K562 (cell line): ENCODE measurements at regions not wholly inside any gene's neighbourhood (a gene's known extent, or its start where the extent isn't known, plus 50 kb on each side); places are given as distances from the start of the nearest gene placed in this dataset.

Experiments used
- CREM ChIP-seq: IDR thresholded peaks from 2 replicates; pipeline ENCODE4 v1.6.1; 2014; ENCODE audit warnings: antibody characterized with exemption, low read depth
- NFXL1 ChIP-seq: fragments of 450-650 bp; formaldehyde crosslinking; IDR thresholded peaks from 2 replicates; pipeline ENCODE4 v1.4.0; 2021; ENCODE audit warnings: mild to moderate bottlenecking
- RBM39 ChIP-seq: fragments of 200-400 bp; formaldehyde crosslinking; optimal IDR thresholded peaks from 2 replicates; pipeline ENCODE3; 2018; ENCODE audit warnings: low read depth, low read length
- ZNF121 ChIP-seq: sonication (generic); formaldehyde crosslinking; conservative IDR thresholded peaks from 2 replicates; pipeline ENCODE4 v1.8.0; 2022; ENCODE audit warnings: missing genetic modification reagents
- ZNF431 ChIP-seq: sonication (generic); formaldehyde crosslinking; IDR thresholded peaks from 2 replicates; pipeline ENCODE4 v1.8.0; 2022; ENCODE audit warnings: mild to moderate bottlenecking, missing genetic modification reagents
- ZNF589 ChIP-seq: fragments of 200-800 bp; sonication (Bioruptor generic); IDR thresholded peaks from 2 replicates; pipeline ENCODE4 v1.6.1; 2016; ENCODE audit warnings: low read depth, missing genetic modification characterization, missing compliant biosample characterization
- ZNF766 ChIP-seq: fragments of 200-800 bp; sonication (Bioruptor generic); conservative IDR thresholded peaks from 2 replicates; pipeline ENCODE4 v1.6.1; 2016; ENCODE audit warnings: missing genetic modification characterization, missing compliant biosample characterization
- ZNF79 ChIP-seq: fragments of 250-450 bp; sonication (Bioruptor Pico); IDR thresholded peaks from 2 replicates; pipeline ENCODE4 v1.4.0; 2020; ENCODE audit warnings: low read depth, mild to moderate bottlenecking, moderate library complexity
- TF ChIP-seq, protein P1 (sequence below): fragments of 450-650 bp; IDR thresholded peaks from 2 replicates; pipeline ENCODE4 v1.6.1; 2017; ENCODE audit warnings: mild to moderate bottlenecking, moderate library complexity
- TF ChIP-seq, protein P2 (sequence below): fragments of 450-650 bp; conservative IDR thresholded peaks from 2 replicates; pipeline ENCODE4 v1.6.1; 2016; ENCODE audit warnings: missing genetic modification characterization, low read depth, mild to moderate bottlenecking, control low read depth, missing compliant biosample characterization
- TF ChIP-seq, protein P3 (sequence below): fragments of 250-450 bp; sonication (Bioruptor Pico); IDR thresholded peaks from 2 replicates; pipeline ENCODE4 v1.5.0; 2020; ENCODE audit warnings: mild to moderate bottlenecking

DNA sequence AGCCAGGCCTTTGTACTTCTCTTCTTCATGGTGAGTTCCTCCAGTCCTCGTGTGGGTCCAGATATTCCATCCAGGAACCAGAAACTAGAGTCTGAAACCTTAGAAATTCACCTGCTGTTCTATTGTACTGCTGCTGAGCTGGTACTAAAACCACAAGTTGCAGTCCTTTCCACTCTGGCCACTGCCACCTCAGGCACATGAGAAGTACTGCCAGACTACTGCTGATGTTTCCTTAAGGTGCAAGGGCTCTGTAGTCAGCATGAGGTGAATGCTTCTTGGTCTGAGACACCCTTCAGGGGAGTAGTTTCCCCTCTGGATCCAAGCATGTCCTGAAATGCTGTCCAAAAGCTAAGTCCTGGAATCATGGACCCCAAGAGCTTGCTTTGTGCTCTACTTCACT, 399.6 kb upstream of the CT83 start (continued):
- TF ChIP-seq, protein P1, sequence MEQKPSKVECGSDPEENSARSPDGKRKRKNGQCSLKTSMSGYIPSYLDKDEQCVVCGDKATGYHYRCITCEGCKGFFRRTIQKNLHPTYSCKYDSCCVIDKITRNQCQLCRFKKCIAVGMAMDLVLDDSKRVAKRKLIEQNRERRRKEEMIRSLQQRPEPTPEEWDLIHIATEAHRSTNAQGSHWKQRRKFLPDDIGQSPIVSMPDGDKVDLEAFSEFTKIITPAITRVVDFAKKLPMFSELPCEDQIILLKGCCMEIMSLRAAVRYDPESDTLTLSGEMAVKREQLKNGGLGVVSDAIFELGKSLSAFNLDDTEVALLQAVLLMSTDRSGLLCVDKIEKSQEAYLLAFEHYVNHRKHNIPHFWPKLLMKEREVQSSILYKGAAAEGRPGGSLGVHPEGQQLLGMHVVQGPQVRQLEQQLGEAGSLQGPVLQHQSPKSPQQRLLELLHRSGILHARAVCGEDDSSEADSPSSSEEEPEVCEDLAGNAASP, result no peak
- TF ChIP-seq, protein P2, sequence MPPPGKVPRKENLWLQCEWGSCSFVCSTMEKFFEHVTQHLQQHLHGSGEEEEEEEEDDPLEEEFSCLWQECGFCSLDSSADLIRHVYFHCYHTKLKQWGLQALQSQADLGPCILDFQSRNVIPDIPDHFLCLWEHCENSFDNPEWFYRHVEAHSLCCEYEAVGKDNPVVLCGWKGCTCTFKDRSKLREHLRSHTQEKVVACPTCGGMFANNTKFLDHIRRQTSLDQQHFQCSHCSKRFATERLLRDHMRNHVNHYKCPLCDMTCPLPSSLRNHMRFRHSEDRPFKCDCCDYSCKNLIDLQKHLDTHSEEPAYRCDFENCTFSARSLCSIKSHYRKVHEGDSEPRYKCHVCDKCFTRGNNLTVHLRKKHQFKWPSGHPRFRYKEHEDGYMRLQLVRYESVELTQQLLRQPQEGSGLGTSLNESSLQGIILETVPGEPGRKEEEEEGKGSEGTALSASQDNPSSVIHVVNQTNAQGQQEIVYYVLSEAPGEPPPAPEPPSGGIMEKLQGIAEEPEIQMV, result no peak
- TF ChIP-seq ZNF431 (CRISPR knock-in tag), result no peak
- TF ChIP-seq CREM, result no peak
- no peak for TF ChIP-seq ZNF121 (CRISPR knock-in tag)
- TF ChIP-seq RBM39, result no peak
- TF ChIP-seq NFXL1 (CRISPR knock-in tag), result no peak
- TF ChIP-seq, protein P3, sequence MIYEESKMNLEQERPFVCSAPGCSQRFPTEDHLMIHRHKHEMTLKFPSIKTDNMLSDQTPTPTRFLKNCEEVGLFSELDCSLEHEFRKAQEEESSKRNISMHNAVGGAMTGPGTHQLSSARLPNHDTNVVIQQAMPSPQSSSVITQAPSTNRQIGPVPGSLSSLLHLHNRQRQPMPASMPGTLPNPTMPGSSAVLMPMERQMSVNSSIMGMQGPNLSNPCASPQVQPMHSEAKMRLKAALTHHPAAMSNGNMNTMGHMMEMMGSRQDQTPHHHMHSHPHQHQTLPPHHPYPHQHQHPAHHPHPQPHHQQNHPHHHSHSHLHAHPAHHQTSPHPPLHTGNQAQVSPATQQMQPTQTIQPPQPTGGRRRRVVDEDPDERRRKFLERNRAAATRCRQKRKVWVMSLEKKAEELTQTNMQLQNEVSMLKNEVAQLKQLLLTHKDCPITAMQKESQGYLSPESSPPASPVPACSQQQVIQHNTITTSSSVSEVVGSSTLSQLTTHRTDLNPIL, result no peak
- no peak for TF ChIP-seq ZNF589
- no peak for TF ChIP-seq ZNF79
- no peak for TF ChIP-seq ZNF766 (CRISPR knock-in tag)
